ENCODE measurements at regions not wholly inside any gene's neighbourhood (a gene's known extent, or its start where the extent isn't known, plus 50 kb on each side); places are given as distances from the start of the nearest gene placed in this dataset.
"Not testable (repeated sequence)": the region's sequence is repeated elsewhere in the genome, so short reads cannot be mapped to it uniquely, and the experiment has no call there.

GRCh38 chr1:228796945-228797344 is 61.7 kb downstream of the RHOU start:
- not testable (repeated sequence) for H3K27ac Mint-ChIP-seq (ENCODE audit: low read depth); ATAC-seq (replicated peaks; ENCODE audit: extremely low read depth, poor library complexity, severe bottlenecking); H3K4me1 Mint-ChIP-seq; H3K36me3 Mint-ChIP-seq (ENCODE audit: insufficient read depth); DNase-seq (ENCODE audit: low spot score in 2 of 2); H3K4me3 Mint-ChIP-seq; H3K9me3 Mint-ChIP-seq; H3K27me3 Mint-ChIP-seq

- H3K9me3 Mint-ChIP-seq: peaks cover 8% of the 10 kb centered on the region
- DNase-seq (ENCODE audit: low spot score in 2 of 2) (no peak), ATAC-seq (replicated peaks; ENCODE audit: extremely low read depth, poor library complexity, severe bottlenecking) (no peak)
- H3K4me3 Mint-ChIP-seq: no peak overlapping the region
- H3K27ac Mint-ChIP-seq (ENCODE audit: low read depth): no peak overlapping the region
- no peaks in the 10 kb centered on the region for H3K36me3 Mint-ChIP-seq (ENCODE audit: insufficient read depth)
- no peaks in the 10 kb centered on the region for H3K27me3 Mint-ChIP-seq
- peaks cover 10% of the 10 kb centered on the region for H3K4me1 Mint-ChIP-seq
These were observed 62.8 kb downstream of the RHOU start for GRCh38 chr1:228798035-228798434.

GRCh38 chr1:228798548-228798947 is 63.3 kb downstream of the RHOU start:
- peaks cover 10% of the 10 kb centered on the region for H3K4me1 Mint-ChIP-seq
- no peaks in the 10 kb centered on the region for H3K36me3 Mint-ChIP-seq (ENCODE audit: insufficient read depth)
- peaks cover 8% of the 10 kb centered on the region for H3K9me3 Mint-ChIP-seq
- ATAC-seq (replicated peaks; ENCODE audit: extremely low read depth, poor library complexity, severe bottlenecking): no peak
- no peak for DNase-seq (ENCODE audit: low spot score in 2 of 2)
- no peak overlapping the region for H3K27ac Mint-ChIP-seq (ENCODE audit: low read depth)
- no peaks in the 10 kb centered on the region for H3K27me3 Mint-ChIP-seq
- no peak overlapping the region for H3K4me3 Mint-ChIP-seq

- H3K4me1 Mint-ChIP-seq: peaks cover 15% of the 10 kb centered on the region
- H3K4me3 Mint-ChIP-seq: no peak overlapping the region
- no peaks in the 10 kb centered on the region for H3K36me3 Mint-ChIP-seq (ENCODE audit: insufficient read depth)
- ATAC-seq (replicated peaks; ENCODE audit: extremely low read depth, poor library complexity, severe bottlenecking) (no peak), DNase-seq (ENCODE audit: low spot score in 2 of 2) (no peak)
- H3K9me3 Mint-ChIP-seq: peaks cover 8% of the 10 kb centered on the region
- no peaks in the 10 kb centered on the region for H3K27me3 Mint-ChIP-seq
- H3K27ac Mint-ChIP-seq (ENCODE audit: low read depth): no peak overlapping the region
These were observed 64.6 kb downstream of the RHOU start for GRCh38 chr1:228799924-228800323.

- Mint-ChIP-seq H3K4me1 (peaks cover 22% of the 10 kb centered on the region), H3K9me3 (peaks cover 8% of the 10 kb centered on the region), H3K4me3 (no peak overlapping the region), H3K27ac (ENCODE audit: low read depth) (no peak overlapping the region), H3K36me3 (ENCODE audit: insufficient read depth) (no peaks in the 10 kb centered on the region), H3K27me3 (no peaks in the 10 kb centered on the region)
- ATAC-seq (replicated peaks; ENCODE audit: extremely low read depth, poor library complexity, severe bottlenecking) (no peak), DNase-seq (ENCODE audit: low spot score in 2 of 2) (no peak)
These were observed 65.8 kb downstream of the RHOU start for GRCh38 chr1:228801068-228801467.

GRCh38 chr1:228802386-228803220 is 67.3 kb downstream of the RHOU start:
- ATAC-seq (replicated peaks; ENCODE audit: extremely low read depth, poor library complexity, severe bottlenecking) (no peak), DNase-seq (ENCODE audit: low spot score in 2 of 2) (no peak)
- H3K36me3 Mint-ChIP-seq (ENCODE audit: insufficient read depth): no peaks in the 10 kb centered on the region
- H3K27me3 Mint-ChIP-seq: no peaks in the 10 kb centered on the region
- no peak overlapping the region for H3K27ac Mint-ChIP-seq (ENCODE audit: low read depth)
- peaks cover 16% of the 10 kb centered on the region for H3K4me1 Mint-ChIP-seq
- no peak overlapping the region for H3K4me3 Mint-ChIP-seq
- H3K9me3 Mint-ChIP-seq: peaks cover 3% of the 10 kb centered on the region

GRCh38 chr1:228803421-228803820 is 68.1 kb downstream of the RHOU start:
- ATAC-seq (replicated peaks; ENCODE audit: extremely low read depth, poor library complexity, severe bottlenecking) (no peak), DNase-seq (ENCODE audit: low spot score in 2 of 2) (no peak)
- H3K9me3 Mint-ChIP-seq: no peaks in the 10 kb centered on the region
- H3K27me3 Mint-ChIP-seq: no peaks in the 10 kb centered on the region
- H3K4me1 Mint-ChIP-seq: peaks cover 13% of the 10 kb centered on the region
- H3K36me3 Mint-ChIP-seq (ENCODE audit: insufficient read depth): no peaks in the 10 kb centered on the region
- no peak overlapping the region for H3K27ac Mint-ChIP-seq (ENCODE audit: low read depth)
- H3K4me3 Mint-ChIP-seq: no peak overlapping the region

- ATAC-seq (replicated peaks; ENCODE audit: extremely low read depth, poor library complexity, severe bottlenecking) (no peak), DNase-seq (ENCODE audit: low spot score in 2 of 2) (no peak)
- no peaks in the 10 kb centered on the region for H3K9me3 Mint-ChIP-seq
- H3K36me3 Mint-ChIP-seq (ENCODE audit: insufficient read depth): no peaks in the 10 kb centered on the region
- H3K27ac Mint-ChIP-seq (ENCODE audit: low read depth): peak overlapping the region; percentile 79
- no peaks in the 10 kb centered on the region for H3K27me3 Mint-ChIP-seq
- H3K4me3 Mint-ChIP-seq: no peak overlapping the region
- peaks cover 18% of the 10 kb centered on the region for H3K4me1 Mint-ChIP-seq
These were observed 68.9 kb downstream of the RHOU start for GRCh38 chr1:228804173-228804572.

GRCh38 chr1:228804640-228805413 is 69.5 kb downstream of the RHOU start:
- Mint-ChIP-seq H3K9me3 (no peaks in the 10 kb centered on the region), H3K27me3 (no peaks in the 10 kb centered on the region), H3K4me3 (peak overlapping the region; percentile 60), H3K4me1 (peaks cover 20% of the 10 kb centered on the region), H3K27ac (ENCODE audit: low read depth) (peak overlapping the region; percentile 79), H3K36me3 (ENCODE audit: insufficient read depth) (no peaks in the 10 kb centered on the region)
- ATAC-seq (replicated peaks; ENCODE audit: extremely low read depth, poor library complexity, severe bottlenecking) (peak; percentile 46), DNase-seq (ENCODE audit: low spot score in 2 of 2) (no peak)

GRCh38 chr1:228807904-228808605 is 72.8 kb downstream of the RHOU start:
- H3K27me3 Mint-ChIP-seq: no peaks in the 10 kb centered on the region
- no peaks in the 10 kb centered on the region for H3K9me3 Mint-ChIP-seq
- no peak overlapping the region for H3K27ac Mint-ChIP-seq (ENCODE audit: low read depth)
- DNase-seq (ENCODE audit: low spot score in 2 of 2) (no peak), ATAC-seq (replicated peaks; ENCODE audit: extremely low read depth, poor library complexity, severe bottlenecking) (no peak)
- H3K36me3 Mint-ChIP-seq (ENCODE audit: insufficient read depth): peaks cover 2% of the 10 kb centered on the region
- peaks cover 40% of the 10 kb centered on the region for H3K4me1 Mint-ChIP-seq
- H3K4me3 Mint-ChIP-seq: no peak overlapping the region

GRCh38 chr1:228809621-228810394 is 74.5 kb downstream of the RHOU start:
- Mint-ChIP-seq H3K4me1 (peaks cover 38% of the 10 kb centered on the region), H3K9me3 (no peaks in the 10 kb centered on the region), H3K27me3 (no peaks in the 10 kb centered on the region), H3K27ac (ENCODE audit: low read depth) (peak overlapping the region; percentile 39), H3K36me3 (ENCODE audit: insufficient read depth) (peaks cover 2% of the 10 kb centered on the region), H3K4me3 (no peak overlapping the region)
- ATAC-seq (replicated peaks; ENCODE audit: extremely low read depth, poor library complexity, severe bottlenecking) (no peak), DNase-seq (ENCODE audit: low spot score in 2 of 2) (no peak)

- peaks cover 32% of the 10 kb centered on the region for H3K4me1 Mint-ChIP-seq
- ATAC-seq (replicated peaks; ENCODE audit: extremely low read depth, poor library complexity, severe bottlenecking) (no peak), DNase-seq (ENCODE audit: low spot score in 2 of 2) (no peak)
- H3K4me3 Mint-ChIP-seq: no peak overlapping the region
- H3K27ac Mint-ChIP-seq (ENCODE audit: low read depth): no peak overlapping the region
- H3K9me3 Mint-ChIP-seq: no peaks in the 10 kb centered on the region
- H3K27me3 Mint-ChIP-seq: no peaks in the 10 kb centered on the region
- H3K36me3 Mint-ChIP-seq (ENCODE audit: insufficient read depth): peaks cover 2% of the 10 kb centered on the region
These were observed 75.1 kb downstream of the RHOU start for GRCh38 chr1:228810395-228810758.

All from central memory CD8-positive, alpha-beta T cell (primary cell).